ENCODE measurements at regions not wholly inside any gene's neighbourhood (a gene's known extent, or its start where the extent isn't known, plus 50 kb on each side); places are given as distances from the start of the nearest gene placed in this dataset.
A peak's percentile ranks its signal among the peaks of the same experiment; 100 is the strongest.

- DNase-seq (ENCODE audit: low spot score): no peak
These were observed 362.9 kb downstream of the ZEB2 start for GRCh38 chr2:144156736-144157640.

DNA sequence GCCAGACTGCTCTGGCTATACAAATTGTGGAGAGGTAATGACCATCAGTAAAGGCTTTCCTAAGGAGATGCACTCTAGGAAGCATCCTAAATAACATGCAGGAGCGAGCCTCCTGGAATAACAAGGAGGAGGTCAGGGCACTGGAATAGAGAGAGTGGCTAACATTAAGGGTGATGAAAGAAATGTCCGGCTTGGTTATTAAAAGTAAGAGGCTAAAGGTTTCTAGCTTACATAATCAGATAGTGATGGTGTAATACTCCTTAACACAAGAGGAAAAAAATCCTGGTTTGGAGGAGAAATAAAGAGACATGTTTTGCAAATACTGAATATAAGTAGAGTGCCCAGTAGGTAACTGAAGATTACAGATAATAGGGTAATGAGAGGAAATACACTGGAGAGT, 365.7 kb downstream of the ZEB2 start:
- DNase-seq (ENCODE audit: low spot score): no peak

DNA sequence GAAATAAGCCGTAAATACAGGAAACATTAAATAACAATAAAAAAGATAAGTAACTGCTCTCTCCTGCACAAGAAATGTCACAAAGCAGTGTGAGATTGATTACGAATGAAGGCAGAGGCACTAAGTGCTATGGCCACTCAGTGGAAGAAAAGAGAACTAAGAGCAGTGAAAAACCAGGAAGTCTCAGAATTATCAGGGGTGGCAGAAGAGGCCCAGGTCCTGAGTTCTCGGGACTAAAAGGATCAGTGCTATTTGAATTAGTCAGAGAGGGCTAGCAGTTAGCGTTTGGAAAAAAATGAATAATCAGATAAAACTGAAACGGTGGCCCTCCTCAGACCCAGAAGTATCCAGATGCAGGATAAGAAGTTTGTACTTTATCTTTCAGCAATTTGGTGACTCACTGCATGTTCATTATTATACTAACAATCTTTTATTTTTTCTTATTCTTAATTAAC, 367.1 kb downstream of the ZEB2 start:
- peak; percentile 23 for DNase-seq (ENCODE audit: low spot score)

GRCh38 chr2:144151851-144152250, 368.1 kb downstream of the ZEB2 start:
- no peak for DNase-seq (ENCODE audit: low spot score)

GRCh38 chr2:144151405-144151804, 368.5 kb downstream of the ZEB2 start:
- no peak for DNase-seq (ENCODE audit: low spot score)

DNA sequence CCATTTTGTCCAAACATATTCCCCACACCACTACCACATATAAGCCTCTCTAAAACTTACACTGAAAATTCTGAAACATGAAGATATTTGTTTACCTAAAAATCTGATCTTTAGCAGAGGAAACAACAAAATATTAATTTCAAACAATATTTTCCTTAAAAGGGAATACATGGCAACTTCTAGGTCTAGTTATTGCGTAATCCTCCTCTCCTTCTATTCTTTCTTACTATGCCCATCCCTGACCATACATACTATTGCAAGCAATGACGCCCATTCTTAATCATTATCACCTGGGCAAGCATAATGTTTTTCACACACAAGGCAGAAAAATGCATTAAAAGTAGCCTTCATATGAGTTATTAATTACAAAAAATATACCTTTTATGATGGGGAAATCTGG, 372.6 kb downstream of the ZEB2 start:
- DNase-seq (ENCODE audit: low spot score): no peak

DNA sequence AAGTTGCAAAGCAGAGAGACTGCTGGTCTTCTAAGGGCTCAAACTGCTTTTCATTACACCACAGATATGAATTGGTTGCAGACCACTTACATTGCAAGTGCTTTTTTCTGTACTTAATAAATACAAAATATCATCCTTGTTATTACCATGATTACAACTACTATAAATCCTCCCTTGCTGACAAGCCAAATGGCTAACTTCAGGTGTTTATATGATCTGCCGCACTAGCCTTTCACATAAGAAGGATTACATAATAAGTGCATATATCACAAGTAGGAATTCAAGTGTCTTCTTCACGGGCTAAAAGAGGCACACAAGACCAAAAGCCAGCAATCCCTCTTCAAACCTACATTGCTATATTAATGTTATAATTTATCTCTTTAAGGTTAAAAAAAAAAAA, 373.0 kb downstream of the ZEB2 start:
- no peak for DNase-seq (ENCODE audit: low spot score)

DNA sequence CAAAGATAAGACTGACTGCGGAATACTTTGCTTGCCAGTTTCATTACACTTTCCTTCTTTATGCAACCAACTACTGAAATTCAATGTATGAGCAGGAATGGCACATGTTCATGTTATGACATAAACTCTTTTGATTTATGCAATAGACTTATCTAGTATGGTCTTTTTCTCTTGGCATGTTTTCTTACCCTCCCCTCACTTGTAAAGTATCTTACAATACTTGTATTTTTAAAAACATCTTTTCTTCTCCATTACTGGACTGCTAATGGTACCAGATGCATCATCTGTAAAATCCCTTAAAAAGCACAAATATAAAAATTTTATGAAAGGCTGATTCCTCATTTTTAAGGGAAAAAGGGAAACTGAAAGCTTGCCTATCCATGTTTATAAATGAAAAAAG, 373.8 kb downstream of the ZEB2 start:
- DNase-seq (ENCODE audit: low spot score): no peak

GRCh38 chr2:144143294-144144151, 376.4 kb downstream of the ZEB2 start:
- DNase-seq (ENCODE audit: low spot score): no peak

DNA sequence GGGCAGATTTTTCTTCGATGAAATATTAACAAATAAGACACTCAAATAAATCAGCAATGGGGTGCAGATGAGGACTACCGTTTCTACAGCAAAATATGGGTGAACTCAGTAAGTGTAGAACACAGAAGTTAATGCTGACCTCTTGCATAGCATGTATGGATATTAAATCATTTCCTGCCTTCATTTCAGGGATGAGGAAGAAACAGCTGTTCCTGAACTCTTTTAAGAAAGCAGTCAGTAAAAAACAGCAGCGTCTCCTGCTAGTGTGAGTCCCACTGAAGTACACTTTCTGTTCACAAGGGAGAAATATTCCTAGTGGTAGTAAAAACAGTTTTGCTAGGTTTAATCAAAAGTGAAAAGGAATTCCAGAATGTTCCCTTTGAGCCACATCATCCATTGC, 379.0 kb downstream of the ZEB2 start:
- no peak for DNase-seq (ENCODE audit: low spot score)

DNA sequence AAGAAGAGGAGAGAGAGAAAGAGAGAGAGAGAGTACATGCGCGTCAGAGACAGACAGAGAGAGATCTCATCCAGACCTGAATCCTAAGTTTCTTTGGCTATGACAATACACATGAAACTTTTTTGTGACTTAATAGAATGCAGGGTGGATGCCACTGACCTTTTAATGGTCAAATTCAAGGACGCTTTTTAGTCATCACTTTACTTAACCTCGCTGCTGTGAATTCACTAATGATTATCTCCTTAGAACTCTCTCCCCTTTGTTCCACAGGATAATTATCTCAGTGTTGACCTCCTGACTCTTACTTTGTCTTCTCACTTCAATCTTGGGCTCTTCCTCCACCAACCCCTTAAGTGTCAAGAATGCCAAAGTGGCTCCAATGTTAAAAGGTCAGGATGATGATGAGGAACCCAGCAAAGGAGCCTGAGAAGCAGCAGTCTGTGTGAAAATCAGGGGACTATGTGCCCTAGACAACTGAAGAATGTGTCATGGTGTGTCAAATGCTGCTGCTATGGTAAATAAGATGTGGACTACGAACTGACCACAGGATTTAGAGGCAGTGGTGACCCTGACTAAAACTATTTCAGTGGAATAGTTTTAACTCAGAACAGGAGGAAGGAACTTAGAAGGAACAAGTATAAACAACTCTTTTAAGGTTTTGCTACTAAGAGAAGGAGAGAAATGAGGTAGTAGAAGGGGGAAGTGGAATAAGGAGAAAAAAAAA, 382.1 kb downstream of the ZEB2 start:
- peak; percentile 12 for DNase-seq (ENCODE audit: low spot score)

DNA sequence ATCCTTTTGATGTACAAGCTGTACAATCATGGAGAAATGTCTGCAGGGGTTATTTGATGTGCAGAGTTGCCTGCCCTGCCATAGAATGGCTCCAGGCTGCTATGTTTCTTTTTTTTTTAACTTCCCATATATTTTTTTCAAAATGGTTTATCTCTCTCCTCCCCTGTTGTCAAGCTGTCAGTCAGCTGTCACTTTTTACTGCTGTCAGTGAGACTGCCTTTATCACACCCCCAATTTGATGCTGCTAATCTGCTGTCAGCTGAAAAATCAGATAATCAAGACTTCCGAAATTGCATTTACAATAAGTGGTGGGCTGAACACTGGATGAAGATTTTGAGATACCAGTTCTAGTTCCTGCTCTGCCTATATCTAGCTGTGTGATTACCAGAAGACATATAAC, 382.6 kb downstream of the ZEB2 start:
- no peak for DNase-seq (ENCODE audit: low spot score)

GRCh38 chr2:144136297-144137010, 383.5 kb downstream of the ZEB2 start:
- DNase-seq (ENCODE audit: low spot score): no peak

DNA sequence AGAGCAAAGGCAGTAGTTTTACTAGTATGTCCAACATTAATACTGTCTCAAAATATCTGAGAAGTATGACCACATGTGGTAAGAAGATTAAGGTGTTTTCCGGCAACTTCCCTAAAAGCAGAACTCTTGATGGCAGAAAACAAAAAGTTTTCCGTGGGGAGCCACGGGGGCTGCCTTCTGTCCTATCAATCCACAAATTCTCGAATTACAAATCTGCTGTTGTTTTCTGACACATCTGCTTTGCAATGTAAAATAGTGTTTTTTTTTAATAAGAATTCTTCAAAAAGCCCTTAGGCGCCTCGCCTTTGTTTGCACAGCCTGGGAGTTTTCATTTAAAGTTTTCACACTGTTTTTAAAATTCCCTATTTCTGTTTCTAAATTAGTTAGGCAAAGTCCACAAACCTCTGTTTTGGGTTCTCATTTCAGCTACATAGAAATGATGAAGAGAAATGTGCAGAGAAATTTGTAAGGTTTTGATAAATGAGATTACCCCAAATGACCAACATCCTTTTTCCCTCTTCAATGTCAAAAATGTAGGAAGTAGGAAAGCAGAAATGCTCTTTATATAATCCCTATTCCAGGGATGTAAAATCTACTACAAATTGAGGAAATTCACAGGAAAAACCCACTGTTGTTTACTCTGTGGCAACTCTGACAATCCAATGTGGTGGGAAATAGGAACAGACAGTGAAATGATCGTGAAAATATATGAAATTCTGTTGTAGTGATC, 385.8 kb downstream of the ZEB2 start:
- no peak for DNase-seq (ENCODE audit: low spot score)

DNA sequence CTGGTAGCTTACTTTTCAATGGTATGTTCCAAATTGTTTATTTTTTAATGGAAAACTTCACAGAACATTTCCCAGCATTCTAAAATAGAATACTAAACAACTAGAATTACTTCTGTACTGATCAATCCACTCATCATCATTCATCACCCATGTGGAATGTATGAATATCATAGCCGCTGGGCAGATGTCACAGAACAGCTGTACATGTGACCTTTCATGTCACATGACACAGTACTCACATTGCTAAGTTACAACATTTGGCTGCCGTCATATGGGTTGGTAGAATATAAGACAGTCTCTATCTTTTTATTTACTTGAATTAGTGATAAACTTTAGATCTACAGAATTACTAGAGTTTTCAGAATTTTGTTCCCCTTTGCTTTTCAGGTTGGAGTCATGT, 387.6 kb downstream of the ZEB2 start:
- DNase-seq (ENCODE audit: low spot score): no peak

- DNase-seq (ENCODE audit: low spot score): no peak
These were observed 388.9 kb downstream of the ZEB2 start for GRCh38 chr2:144131042-144131441.

DNA sequence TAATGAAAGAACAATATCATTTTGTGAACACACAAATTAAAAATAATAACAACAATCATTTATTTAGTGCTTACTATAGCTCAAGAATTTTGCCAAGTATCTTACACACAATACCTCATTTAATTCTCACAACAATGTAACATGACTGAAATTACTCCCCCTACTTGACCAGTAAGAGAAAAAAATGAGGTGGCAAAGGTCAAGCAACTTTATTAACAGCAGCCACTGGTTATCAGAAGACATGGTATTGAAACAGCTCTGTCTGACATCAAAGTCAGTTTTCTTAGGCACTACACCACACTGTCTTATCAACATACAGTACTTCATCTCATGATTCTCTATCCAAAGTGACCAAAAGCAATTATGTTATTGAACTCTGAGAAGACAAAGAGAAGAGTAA, 389.4 kb downstream of the ZEB2 start:
- no peak for DNase-seq (ENCODE audit: low spot score)

DNA sequence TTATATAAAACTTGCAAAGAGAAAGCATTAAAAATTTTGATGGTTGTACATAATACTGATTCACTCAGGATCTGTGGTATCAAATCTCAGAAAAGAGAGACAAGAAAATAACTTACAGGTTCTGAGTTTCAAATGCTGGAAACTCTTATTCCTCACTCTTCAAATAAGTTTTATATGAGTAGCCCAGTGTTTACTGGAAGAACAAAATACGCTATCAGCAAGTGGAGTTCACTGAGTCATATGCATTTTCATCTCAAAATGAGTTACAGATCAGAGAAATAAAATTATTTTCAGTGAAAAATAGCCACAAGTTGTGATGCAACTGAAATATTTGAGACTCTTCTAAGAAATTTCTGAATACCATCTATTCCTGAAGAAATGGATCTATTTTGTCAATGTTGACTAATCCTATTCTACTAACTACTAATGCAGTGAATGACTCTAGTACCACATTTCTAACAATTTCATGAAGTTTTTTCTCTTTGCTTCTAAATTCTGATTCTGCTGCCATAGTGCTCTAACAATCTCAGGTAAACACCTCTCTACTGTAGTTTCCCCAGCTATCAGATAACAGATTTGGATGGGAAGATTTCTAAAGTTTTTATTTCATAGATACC, 391.7 kb downstream of the ZEB2 start:
- DNase-seq (ENCODE audit: low spot score): no peak

DNA sequence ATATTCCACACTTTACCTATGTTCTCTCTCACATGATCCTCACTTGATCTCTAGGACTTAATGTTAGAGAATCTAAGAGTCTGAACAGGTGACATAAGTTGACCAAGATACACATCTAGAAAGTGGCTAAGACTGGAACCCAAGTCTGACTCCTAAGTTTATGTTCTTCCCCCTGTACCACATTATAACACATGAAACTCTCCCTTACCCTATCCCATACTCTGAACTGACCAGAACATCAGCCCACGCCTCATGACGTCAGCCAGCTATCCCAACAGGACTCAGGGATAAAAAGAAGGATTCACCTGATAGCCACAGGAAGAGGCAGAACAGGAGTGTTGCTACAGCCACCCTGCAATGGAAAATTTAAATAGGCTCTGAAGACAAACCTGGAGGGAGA, 392.2 kb downstream of the ZEB2 start:
- DNase-seq (ENCODE audit: low spot score): no peak

GRCh38 chr2:144126302-144126701, 393.6 kb downstream of the ZEB2 start:
- DNase-seq (ENCODE audit: low spot score): no peak

GRCh38 chr2:144125751-144126150, 394.2 kb downstream of the ZEB2 start:
- no peak for DNase-seq (ENCODE audit: low spot score)

Data from hepatic stellate cell (primary cell).